ENCODE measurements at regions not wholly inside any gene's neighbourhood (a gene's known extent, or its start where the extent isn't known, plus 50 kb on each side); places are given as distances from the start of the nearest gene placed in this dataset.

DNA sequence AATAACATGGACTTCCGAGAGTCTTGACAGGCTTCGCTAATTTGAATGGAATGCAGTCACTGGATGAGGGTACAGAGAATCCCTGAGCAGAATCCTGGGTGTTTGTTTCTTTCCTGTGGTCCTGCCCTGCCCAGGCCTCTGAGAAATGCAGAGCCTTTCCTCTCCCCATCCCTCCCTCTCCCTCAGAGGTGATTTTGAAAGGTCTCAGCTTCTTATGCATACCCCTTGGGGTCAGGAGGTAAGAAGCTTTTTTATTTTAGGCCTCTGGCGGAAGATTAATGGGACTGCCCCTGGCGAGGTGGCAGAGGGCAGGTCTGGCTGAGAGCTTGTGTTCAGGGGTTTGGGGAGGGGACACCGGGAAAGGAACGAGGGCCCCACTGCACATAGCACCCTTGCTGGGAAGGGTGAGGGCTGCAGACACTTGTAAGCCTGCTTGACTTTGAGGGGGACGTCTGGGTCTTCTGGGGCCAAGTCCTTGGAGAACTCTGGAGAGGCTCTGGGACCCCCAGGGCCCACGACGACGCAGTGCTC lies 116.5 kb upstream of the SLC45A1 start:
- TF ChIP-seq, protein P1, sequence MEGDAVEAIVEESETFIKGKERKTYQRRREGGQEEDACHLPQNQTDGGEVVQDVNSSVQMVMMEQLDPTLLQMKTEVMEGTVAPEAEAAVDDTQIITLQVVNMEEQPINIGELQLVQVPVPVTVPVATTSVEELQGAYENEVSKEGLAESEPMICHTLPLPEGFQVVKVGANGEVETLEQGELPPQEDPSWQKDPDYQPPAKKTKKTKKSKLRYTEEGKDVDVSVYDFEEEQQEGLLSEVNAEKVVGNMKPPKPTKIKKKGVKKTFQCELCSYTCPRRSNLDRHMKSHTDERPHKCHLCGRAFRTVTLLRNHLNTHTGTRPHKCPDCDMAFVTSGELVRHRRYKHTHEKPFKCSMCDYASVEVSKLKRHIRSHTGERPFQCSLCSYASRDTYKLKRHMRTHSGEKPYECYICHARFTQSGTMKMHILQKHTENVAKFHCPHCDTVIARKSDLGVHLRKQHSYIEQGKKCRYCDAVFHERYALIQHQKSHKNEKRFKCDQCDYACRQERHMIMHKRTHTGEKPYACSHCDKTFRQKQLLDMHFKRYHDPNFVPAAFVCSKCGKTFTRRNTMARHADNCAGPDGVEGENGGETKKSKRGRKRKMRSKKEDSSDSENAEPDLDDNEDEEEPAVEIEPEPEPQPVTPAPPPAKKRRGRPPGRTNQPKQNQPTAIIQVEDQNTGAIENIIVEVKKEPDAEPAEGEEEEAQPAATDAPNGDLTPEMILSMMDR (IDR thresholded peaks at IDR 0.05) = no peak
- no peak for TF ChIP-seq POLR2A (IDR thresholded peaks at IDR 0.05)

Data from prostate gland (tissue), 2 donors.